LNCAP (cell line): ENCODE measurements at regions not wholly inside any gene's neighbourhood (a gene's known extent, or its start where the extent isn't known, plus 50 kb on each side); places are given as distances from the start of the nearest gene placed in this dataset.

Source experiments
- CTCF ChIP-seq: fragments of 450-650 bp; IDR thresholded peaks from 2 replicates; pipeline ENCODE4 v1.5.1; 2017; ENCODE audit warnings: mild to moderate bottlenecking

DNA sequence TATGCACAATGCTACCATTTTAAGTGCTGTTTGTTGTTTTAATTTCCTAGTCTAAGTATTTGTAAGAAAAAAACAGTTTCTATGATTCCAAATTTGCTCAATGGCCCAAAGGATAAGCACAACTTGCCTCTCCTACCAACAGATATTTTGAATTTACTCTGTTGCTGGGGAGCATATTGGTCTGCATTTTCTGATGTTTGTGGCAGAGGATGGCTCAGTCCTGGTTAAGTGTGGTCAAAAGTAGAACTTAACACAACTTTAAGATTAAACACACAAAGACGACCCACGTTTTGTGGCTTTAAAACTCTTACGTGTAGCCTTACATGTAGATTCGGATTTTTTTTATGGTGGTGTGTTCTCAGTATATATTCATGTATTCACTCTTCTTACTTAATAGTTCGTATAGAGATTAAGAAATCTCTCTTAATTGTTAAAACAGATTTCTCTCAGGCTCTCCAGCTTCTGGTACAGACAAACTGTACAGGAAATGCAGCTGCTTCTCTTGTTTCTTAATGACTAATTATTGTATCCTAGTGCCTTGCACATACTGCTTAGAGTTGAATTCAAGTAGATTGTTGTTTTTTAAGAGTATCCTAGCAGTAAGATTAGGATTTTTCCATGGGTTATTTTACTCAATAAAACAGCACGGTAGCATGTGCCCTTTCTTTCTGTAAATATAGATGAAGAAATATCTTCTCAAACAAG is 86.2 kb downstream of the GPR85 start:
- TF ChIP-seq CTCF: no peak

GRCh38 chr7:112997831-112998230 is 88.8 kb downstream of the GPR85 start:
- no peak for TF ChIP-seq CTCF

DNA sequence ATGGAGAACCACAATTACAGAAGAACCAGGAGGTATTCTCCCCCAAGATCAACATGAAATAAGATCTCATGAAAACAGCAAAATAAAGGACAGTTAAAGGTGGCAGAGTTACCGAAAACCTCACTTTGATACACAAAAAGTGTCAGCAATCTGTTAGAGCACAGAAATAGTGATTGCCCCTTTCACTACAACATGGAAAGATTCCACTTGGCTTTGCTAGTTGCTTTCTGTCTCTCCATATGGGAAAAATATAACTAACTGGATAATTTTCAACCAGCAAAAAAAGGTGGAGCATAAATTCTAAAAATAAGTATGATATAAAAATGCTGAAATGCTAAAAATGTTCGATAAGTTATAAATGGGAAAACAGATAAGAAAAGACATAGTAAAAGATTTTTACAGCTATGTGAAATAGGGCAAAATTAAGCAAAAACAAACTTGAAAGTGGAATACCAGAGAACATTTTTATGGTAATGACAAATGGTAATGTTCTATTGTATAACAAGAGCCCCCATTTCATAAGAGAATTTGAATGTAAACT is 90.2 kb downstream of the GPR85 start:
- no peak for TF ChIP-seq CTCF

DNA sequence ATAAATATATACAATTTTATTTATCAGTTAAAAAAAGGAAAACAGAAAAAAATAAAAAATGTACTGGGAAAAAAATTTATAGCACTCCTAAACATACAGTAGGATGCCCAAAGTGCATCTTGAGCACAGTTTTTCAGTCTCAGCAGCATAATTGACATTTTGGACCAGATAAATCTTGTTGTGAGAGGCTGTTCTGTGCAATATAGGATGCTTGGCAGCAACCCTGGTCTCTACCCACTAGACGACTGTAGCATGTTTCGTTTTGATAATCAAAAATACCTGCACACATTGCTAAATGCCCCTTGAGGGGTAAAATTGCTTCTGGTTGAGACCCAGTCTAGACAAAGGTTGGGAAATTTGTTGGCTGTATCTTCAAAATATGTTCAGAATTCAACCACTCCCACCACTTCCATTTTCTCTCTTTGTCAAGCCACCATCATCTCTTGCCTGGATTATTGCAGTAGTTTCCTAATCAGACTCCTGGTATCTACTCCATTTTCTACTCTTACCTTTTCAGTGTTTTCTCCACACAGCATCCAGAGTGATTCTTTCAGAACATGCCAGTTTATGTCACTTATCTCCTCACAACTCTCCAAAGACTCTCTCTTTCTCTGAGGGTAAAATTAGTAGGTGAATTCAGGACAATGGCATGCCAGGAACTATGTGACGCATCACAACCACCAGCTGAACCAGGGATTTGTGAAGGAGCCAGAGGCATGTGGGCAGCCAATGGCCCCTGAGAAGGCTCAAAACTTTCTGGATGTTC is 91.4 kb downstream of the GPR85 start:
- no peak for TF ChIP-seq CTCF

GRCh38 chr7:112994656-112995055 is 92.0 kb downstream of the GPR85 start:
- no peak for TF ChIP-seq CTCF

DNA sequence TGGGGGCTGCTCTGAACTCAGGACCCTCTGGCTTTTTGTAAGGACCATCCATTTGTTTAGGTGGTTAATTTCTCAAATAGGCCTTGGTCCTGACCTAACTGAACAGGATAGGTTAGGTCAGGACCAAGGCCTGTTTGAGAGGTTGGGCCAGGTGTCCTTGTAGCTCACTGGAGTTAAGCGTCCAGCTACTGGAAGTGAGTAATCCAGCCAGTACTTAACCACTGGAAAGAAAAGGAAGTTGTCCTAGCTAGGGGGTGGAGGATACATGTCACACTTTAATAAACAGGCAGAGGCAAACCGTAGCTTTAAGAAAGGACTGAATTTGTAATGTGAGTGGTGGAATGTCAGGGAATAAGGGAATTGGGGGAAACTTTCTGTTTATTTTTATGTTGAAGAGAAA is 96.0 kb downstream of the GPR85 start:
- no peak for TF ChIP-seq CTCF

DNA sequence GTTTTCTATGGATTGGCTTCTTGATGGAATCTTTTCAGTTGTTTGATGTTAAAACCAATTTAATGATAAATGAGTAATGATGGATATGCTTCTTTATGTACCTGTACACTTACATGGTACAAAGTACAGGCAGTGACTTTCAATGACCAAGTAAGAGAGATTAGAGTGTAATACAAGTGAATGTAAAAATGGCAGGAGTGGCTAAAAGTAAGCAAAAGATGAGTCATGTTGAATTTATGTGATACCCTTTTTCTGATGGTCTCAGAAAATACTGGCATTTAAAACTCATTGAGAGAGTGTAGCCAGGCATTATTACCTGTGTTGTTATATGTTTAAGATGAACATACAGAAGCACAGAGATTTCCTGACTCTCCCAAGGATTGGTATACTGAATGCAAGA is 97.1 kb downstream of the GPR85 start:
- TF ChIP-seq CTCF: no peak
